ENCODE measurements at regions not wholly inside any gene's neighbourhood (a gene's known extent, or its start where the extent isn't known, plus 50 kb on each side); places are given as distances from the start of the nearest gene placed in this dataset.
"Not testable (repeated sequence)": the region's sequence is repeated elsewhere in the genome, so short reads cannot be mapped to it uniquely, and the experiment has no call there.

DNA sequence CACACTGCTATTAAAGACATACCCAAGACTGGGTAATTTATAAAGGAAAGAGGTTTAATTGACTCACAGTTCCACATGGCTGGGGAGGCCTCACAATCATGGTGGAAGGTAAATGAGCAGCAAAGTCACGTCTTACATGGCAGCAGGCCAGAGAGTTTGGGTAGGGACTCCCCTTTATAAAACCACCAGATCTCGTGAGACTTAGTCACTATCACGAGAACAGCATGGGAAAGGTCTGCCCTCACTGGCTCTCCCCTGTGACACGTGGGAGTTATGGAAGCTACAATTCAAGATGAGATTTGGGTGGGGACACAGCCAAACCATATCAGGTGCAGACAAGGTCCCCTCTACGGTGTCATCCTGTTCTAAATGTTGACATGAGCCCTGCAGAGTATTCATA, 332.5 kb downstream of the QKI start:
- H3K4me1 Mint-ChIP-seq (ENCODE audit: low read depth): peaks cover 16% of the 10 kb centered on the region
- H3K27me3 Mint-ChIP-seq (ENCODE audit: insufficient read depth); H3K27ac Mint-ChIP-seq; H3K9me3 Mint-ChIP-seq; DNase-seq (ENCODE audit: low spot score); H3K4me3 Mint-ChIP-seq; intact Hi-C loops (cut with micrococcal nuclease); H3K36me3 Mint-ChIP-seq (ENCODE audit: low read depth): not testable (repeated sequence)

DNA sequence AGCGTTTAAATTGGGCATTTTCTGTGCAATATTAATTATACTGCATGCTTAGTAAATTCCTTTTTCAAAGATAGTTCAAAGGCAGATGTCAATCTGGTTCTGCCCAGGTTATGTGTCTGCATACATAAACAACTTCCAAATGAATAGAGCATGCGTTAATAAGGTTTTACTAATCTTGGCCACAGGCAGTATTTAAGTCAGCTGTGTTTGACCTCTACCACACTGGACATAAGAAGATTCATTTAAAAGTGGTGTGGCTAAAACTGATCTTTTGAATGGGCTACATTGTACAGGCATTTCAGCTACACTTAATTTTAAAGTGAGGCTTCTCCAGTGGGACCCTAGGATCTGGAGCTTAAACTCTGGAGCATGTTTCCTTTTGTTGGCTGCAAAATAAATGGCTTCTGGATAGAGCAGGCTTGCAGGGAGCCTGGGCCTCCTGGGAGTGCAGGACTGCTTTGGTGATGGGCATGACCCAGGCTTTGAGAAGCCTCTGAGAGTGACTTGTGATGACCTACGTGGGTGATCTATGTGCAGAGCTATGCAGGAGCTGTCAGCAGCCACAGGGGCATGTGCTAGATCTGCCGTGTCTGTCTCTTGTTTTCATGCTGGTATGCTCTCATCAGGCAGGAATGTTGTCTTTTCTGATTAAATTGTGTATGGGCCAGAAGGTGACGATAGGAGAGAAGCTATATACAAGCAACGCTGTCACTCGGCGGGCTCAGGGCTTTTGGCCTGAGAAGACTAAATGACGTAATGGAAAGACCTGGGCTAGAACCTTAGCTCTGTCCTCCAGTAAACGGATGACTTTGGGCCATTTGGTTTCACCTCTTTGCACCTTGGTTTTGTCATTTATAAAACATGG, 331.2 kb downstream of the QKI start:
- Mint-ChIP-seq H3K27me3 (ENCODE audit: insufficient read depth) (peaks cover 8% of the 10 kb centered on the region), H3K27ac (no peak overlapping the region), H3K4me3 (no peak overlapping the region), H3K36me3 (ENCODE audit: low read depth) (no peaks in the 10 kb centered on the region), H3K4me1 (ENCODE audit: low read depth) (peaks cover 7% of the 10 kb centered on the region), H3K9me3 (no peaks in the 10 kb centered on the region)
- intact Hi-C loops (cut with micrococcal nuclease): no loop called here
- no peak for DNase-seq (ENCODE audit: low spot score)

DNA sequence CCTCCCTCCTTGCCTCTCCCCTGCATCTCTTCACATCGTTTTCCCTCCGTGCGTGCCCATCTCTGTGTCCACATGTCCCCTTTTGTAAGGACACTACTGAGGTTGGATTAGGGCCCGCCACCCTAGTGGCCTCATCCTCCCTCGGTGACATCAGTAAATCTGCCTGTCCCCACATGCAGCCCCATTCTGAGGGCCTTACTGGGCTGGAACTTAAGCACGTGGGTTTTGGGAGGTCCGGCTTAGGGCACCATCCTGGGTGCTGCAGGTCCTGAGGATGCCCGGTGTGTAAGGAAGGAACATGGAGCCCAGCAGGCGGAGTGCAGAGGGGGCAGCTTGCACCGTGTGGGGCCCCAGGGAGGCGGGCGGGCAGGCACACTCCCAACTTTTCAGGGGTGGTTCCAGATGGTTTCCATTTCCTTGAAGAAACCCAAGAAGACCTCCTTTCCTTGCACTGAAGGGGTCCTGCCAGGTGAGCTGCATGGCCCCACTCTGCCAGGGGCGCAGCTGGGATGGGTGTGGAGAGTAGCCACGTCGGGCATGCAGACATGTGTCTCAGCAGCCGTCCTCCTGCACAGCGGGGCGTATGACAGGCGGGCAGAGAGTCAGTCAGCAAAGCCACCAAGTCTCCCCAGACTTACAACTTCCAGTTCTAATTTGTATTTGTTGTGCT, 329.9 kb downstream of the QKI start:
- peaks cover 12% of the 10 kb centered on the region for H3K27me3 Mint-ChIP-seq (ENCODE audit: insufficient read depth)
- H3K9me3 Mint-ChIP-seq: no peaks in the 10 kb centered on the region
- DNase-seq (ENCODE audit: low spot score): no peak
- no peak overlapping the region for H3K27ac Mint-ChIP-seq
- no peaks in the 10 kb centered on the region for H3K36me3 Mint-ChIP-seq (ENCODE audit: low read depth)
- intact Hi-C loops (cut with micrococcal nuclease): no loop called here
- H3K4me1 Mint-ChIP-seq (ENCODE audit: low read depth): no peaks in the 10 kb centered on the region
- no peak overlapping the region for H3K4me3 Mint-ChIP-seq

- intact Hi-C loops (cut with micrococcal nuclease): no loop called here
- Mint-ChIP-seq H3K36me3 (ENCODE audit: low read depth) (no peaks in the 10 kb centered on the region), H3K9me3 (no peaks in the 10 kb centered on the region), H3K27me3 (ENCODE audit: insufficient read depth) (peaks cover 9% of the 10 kb centered on the region), H3K27ac (no peak overlapping the region), H3K4me3 (no peak overlapping the region), H3K4me1 (ENCODE audit: low read depth) (no peaks in the 10 kb centered on the region)
- DNase-seq (ENCODE audit: low spot score): no peak
Observed at GRCh38 chr6:163743796-163744195, 329.3 kb downstream of the QKI start.

- intact Hi-C loops (cut with micrococcal nuclease): no loop called here
- Mint-ChIP-seq H3K27ac (no peak overlapping the region), H3K4me3 (no peak overlapping the region), H3K4me1 (ENCODE audit: low read depth) (no peaks in the 10 kb centered on the region), H3K9me3 (no peaks in the 10 kb centered on the region), H3K27me3 (ENCODE audit: insufficient read depth) (peaks cover 9% of the 10 kb centered on the region), H3K36me3 (ENCODE audit: low read depth) (no peaks in the 10 kb centered on the region)
- DNase-seq (ENCODE audit: low spot score): no peak
Observed at GRCh38 chr6:163741743-163742363, 327.3 kb downstream of the QKI start.

GRCh38 chr6:163741342-163741741, 326.8 kb downstream of the QKI start:
- no peaks in the 10 kb centered on the region for H3K36me3 Mint-ChIP-seq (ENCODE audit: low read depth)
- H3K27me3 Mint-ChIP-seq (ENCODE audit: insufficient read depth): peaks cover 9% of the 10 kb centered on the region
- no peak overlapping the region for H3K27ac Mint-ChIP-seq
- H3K4me3 Mint-ChIP-seq: no peak overlapping the region
- DNase-seq (ENCODE audit: low spot score): no peak
- H3K4me1 Mint-ChIP-seq (ENCODE audit: low read depth): no peaks in the 10 kb centered on the region
- intact Hi-C loops (cut with micrococcal nuclease): no loop called here
- H3K9me3 Mint-ChIP-seq: no peaks in the 10 kb centered on the region

DNA sequence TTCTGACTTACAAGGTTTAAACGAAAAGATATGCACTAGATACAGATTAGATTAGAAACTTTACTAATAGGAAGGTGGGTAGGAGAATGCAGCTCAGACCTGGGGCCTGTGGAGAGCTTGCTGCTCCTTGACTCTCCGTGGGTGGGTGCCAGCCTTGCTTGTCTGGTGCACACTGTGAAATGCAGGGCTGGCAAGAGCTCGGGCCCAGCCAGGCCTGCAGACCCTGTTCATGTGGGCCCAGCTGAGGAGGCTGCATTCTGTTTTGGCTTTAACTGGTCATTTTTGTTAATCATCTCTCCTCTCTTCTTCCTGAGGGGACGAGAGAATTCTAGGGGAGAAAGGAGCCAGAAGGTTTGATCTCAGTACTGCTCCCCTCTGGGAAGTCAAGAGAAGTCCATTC, 325.4 kb downstream of the QKI start:
- Mint-ChIP-seq H3K4me1 (ENCODE audit: low read depth) (no peaks in the 10 kb centered on the region), H3K9me3 (no peaks in the 10 kb centered on the region), H3K27me3 (ENCODE audit: insufficient read depth) (peaks cover 4% of the 10 kb centered on the region), H3K27ac (no peak overlapping the region), H3K36me3 (ENCODE audit: low read depth) (no peaks in the 10 kb centered on the region), H3K4me3 (no peak overlapping the region)
- no peak for DNase-seq (ENCODE audit: low spot score)
- intact Hi-C loops (cut with micrococcal nuclease): no loop called here

GRCh38 chr6:163739408-163739725, 324.8 kb downstream of the QKI start:
- intact Hi-C loops (cut with micrococcal nuclease): no loop called here
- no peaks in the 10 kb centered on the region for H3K9me3 Mint-ChIP-seq
- no peak overlapping the region for H3K4me3 Mint-ChIP-seq
- H3K4me1 Mint-ChIP-seq (ENCODE audit: low read depth): no peaks in the 10 kb centered on the region
- H3K27me3 Mint-ChIP-seq (ENCODE audit: insufficient read depth): peaks cover 4% of the 10 kb centered on the region
- no peak for DNase-seq (ENCODE audit: low spot score)
- H3K36me3 Mint-ChIP-seq (ENCODE audit: low read depth): no peaks in the 10 kb centered on the region
- no peak overlapping the region for H3K27ac Mint-ChIP-seq

- intact Hi-C loops (cut with micrococcal nuclease): no loop called here
- Mint-ChIP-seq H3K4me3 (no peak overlapping the region), H3K27ac (no peak overlapping the region), H3K9me3 (no peaks in the 10 kb centered on the region), H3K36me3 (ENCODE audit: low read depth) (no peaks in the 10 kb centered on the region), H3K4me1 (ENCODE audit: low read depth) (no peaks in the 10 kb centered on the region), H3K27me3 (ENCODE audit: insufficient read depth) (peaks cover 5% of the 10 kb centered on the region)
- no peak for DNase-seq (ENCODE audit: low spot score)
Observed at GRCh38 chr6:163738725-163739407, 324.3 kb downstream of the QKI start.

- DNase-seq (ENCODE audit: low spot score): no peak
- Mint-ChIP-seq H3K36me3 (ENCODE audit: low read depth) (no peaks in the 10 kb centered on the region), H3K27me3 (ENCODE audit: insufficient read depth) (peaks cover 10% of the 10 kb centered on the region), H3K4me1 (ENCODE audit: low read depth) (no peaks in the 10 kb centered on the region), H3K9me3 (no peaks in the 10 kb centered on the region), H3K27ac (no peak overlapping the region), H3K4me3 (no peak overlapping the region)
- intact Hi-C loops (cut with micrococcal nuclease): no loop called here
Observed at GRCh38 chr6:163738304-163738703, 323.8 kb downstream of the QKI start.

- no peak overlapping the region for H3K4me3 Mint-ChIP-seq
- no peaks in the 10 kb centered on the region for H3K9me3 Mint-ChIP-seq
- H3K27ac Mint-ChIP-seq: no peak overlapping the region
- no peak for DNase-seq (ENCODE audit: low spot score)
- peaks cover 10% of the 10 kb centered on the region for H3K27me3 Mint-ChIP-seq (ENCODE audit: insufficient read depth)
- H3K36me3 Mint-ChIP-seq (ENCODE audit: low read depth): no peaks in the 10 kb centered on the region
- H3K4me1 Mint-ChIP-seq (ENCODE audit: low read depth): no peaks in the 10 kb centered on the region
- intact Hi-C loops (cut with micrococcal nuclease): no loop called here
Observed at GRCh38 chr6:163735076-163735475, 320.6 kb downstream of the QKI start.

- Mint-ChIP-seq H3K4me3 (no peak overlapping the region), H3K4me1 (ENCODE audit: low read depth) (no peaks in the 10 kb centered on the region), H3K27me3 (ENCODE audit: insufficient read depth) (peaks cover 6% of the 10 kb centered on the region), H3K36me3 (ENCODE audit: low read depth) (no peaks in the 10 kb centered on the region), H3K9me3 (no peaks in the 10 kb centered on the region), H3K27ac (no peak overlapping the region)
- DNase-seq (ENCODE audit: low spot score): no peak
- intact Hi-C loops (cut with micrococcal nuclease): no loop called here
Observed at GRCh38 chr6:163733061-163733460, 318.5 kb downstream of the QKI start.

- no peak for DNase-seq (ENCODE audit: low spot score)
- H3K9me3 Mint-ChIP-seq: no peaks in the 10 kb centered on the region
- no peaks in the 10 kb centered on the region for H3K36me3 Mint-ChIP-seq (ENCODE audit: low read depth)
- no peaks in the 10 kb centered on the region for H3K4me1 Mint-ChIP-seq (ENCODE audit: low read depth)
- H3K4me3 Mint-ChIP-seq: no peak overlapping the region
- peaks cover 6% of the 10 kb centered on the region for H3K27me3 Mint-ChIP-seq (ENCODE audit: insufficient read depth)
- H3K27ac Mint-ChIP-seq: no peak overlapping the region
- intact Hi-C loops (cut with micrococcal nuclease): no loop called here
Observed at GRCh38 chr6:163732479-163732878, 318.0 kb downstream of the QKI start.
